ENCODE measurements at regions not wholly inside any gene's neighbourhood (a gene's known extent, or its start where the extent isn't known, plus 50 kb on each side); places are given as distances from the start of the nearest gene placed in this dataset.
"Not testable (repeated sequence)": the region's sequence is repeated elsewhere in the genome, so short reads cannot be mapped to it uniquely, and the experiment has no call there.

DNA sequence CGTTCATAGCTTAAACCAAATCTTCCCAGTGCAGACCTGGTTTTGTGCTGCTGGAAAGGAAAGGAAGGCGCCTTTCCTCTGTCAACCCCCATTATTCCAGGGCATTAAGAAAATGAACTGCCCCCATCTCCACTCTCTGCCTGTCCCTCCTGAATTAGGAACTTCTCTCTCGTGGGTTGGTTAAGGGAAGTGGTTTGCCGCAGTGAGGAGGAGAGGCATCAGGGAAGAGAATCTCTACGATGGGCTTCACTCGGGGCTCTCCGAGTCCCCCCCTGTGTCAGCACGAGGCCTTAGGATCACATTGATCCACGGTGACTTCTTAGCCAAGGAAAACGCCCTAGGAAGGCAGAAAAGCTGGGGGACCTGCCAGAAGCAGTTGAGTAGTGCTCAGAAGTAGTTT is 53.9 kb upstream of the LYZL2 start:
- intact Hi-C loops (cut with DNase I), result no loop called here
- ATAC-seq (no peak), DNase-seq (ENCODE audit: low spot score) (no peak)

DNA sequence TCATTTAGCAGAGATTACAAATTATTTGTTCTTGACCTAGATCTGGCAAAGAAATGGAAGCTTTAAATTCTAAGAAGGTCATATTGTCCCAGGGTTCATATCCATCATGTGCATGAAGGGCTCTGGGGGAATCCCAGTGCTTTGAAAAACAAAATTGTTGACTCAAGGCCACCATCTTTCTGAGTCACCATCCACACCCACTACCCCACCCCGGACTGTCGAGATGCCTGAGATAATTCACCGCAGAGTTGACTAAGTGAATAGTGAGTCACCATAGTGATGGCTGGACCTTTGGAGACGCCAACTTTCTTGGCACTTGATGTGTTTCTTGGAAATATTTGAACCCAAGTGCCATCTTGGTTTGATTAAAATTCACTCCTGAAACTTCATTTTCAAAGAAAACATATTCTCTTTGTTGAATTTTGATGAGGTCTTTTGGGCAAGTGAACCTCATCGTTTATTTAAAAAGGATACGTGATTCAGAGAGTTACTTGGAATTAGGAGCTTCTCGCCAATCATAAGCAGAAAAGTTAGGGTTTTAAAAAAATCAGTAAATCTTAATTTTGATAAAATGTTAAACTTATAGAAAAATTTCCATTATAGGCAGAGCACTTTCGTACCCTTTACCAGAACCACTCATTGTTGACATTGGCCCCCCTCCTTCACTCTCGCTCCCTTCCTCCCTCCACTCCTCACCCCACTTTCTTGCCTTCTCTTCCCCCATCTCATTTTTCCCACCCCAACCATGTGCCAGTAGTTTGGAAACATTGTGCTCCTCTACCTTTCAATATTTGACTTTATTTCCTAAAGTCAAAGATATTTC is 53.0 kb upstream of the LYZL2 start:
- DNase-seq (ENCODE audit: low spot score); intact Hi-C loops (cut with DNase I): not testable (repeated sequence)
- ATAC-seq, result peak; percentile 85

GRCh38 chr10:30680908-30681307 is 51.4 kb upstream of the LYZL2 start:
- ATAC-seq, result no peak
- intact Hi-C loops (cut with DNase I), result no loop called here

More at GRCh38 chr10:30680908-30681307, 51.4 kb upstream of the LYZL2 start:
- no peak for DNase-seq (ENCODE audit: low spot score)
